Trophoblast cell (in vitro differentiated cells and primary cell): ENCODE measurements at regions not wholly inside any gene's neighbourhood (a gene's known extent, or its start where the extent isn't known, plus 50 kb on each side); places are given as distances from the start of the nearest gene placed in this dataset.

Experiments used
- DNase-seq, 2 donors: peaks; one replicate each; pipeline ENCODE4 v3.0.0-alpha.2; 2016
- H2AFZ ChIP-seq: 2 replicates; pipeline ENCODE4 v1.6.1; 2013; ENCODE audit warnings: low read length, moderate library complexity, mild to moderate bottlenecking; ENCODE audit not compliant: insufficient read depth, poor library complexity
- H2AK5ac ChIP-seq: 2 replicates; pipeline ENCODE4 v1.6.1; 2013; ENCODE audit warnings: mild to moderate bottlenecking, low read length
- H2BK120ac ChIP-seq: 2 replicates; pipeline ENCODE4 v1.6.1; 2013; ENCODE audit warnings: low read length, mild to moderate bottlenecking, moderate library complexity; ENCODE audit not compliant: insufficient read depth, poor library complexity
- H2BK12ac ChIP-seq: 2 replicates; pipeline ENCODE4 v1.6.1; 2013; ENCODE audit warnings: mild to moderate bottlenecking, low read length, moderate library complexity
- H2BK5ac ChIP-seq: 2 replicates; pipeline ENCODE4 v1.6.1; 2013; ENCODE audit warnings: low read length, low read depth, moderate library complexity, mild to moderate bottlenecking; ENCODE audit not compliant: poor library complexity
- H3K14ac ChIP-seq: 2 replicates; pipeline ENCODE4 v1.6.1; 2013; ENCODE audit warnings: mild to moderate bottlenecking, low read length
- H3K18ac ChIP-seq: 2 replicates; pipeline ENCODE4 v1.6.1; 2013; ENCODE audit warnings: mild to moderate bottlenecking, low read length
- H3K23ac ChIP-seq: 2 replicates; pipeline ENCODE4 v1.6.1; 2013; ENCODE audit warnings: low read length
- H3K27ac ChIP-seq: 2 replicates; pipeline ENCODE4 v1.5.1; 2013; ENCODE audit warnings: low read depth, mild to moderate bottlenecking, inconsistent platforms, low read length, moderate library complexity
- H3K27me3 ChIP-seq: 2 replicates; pipeline ENCODE4 v1.6.1; 2013; ENCODE audit warnings: inconsistent platforms, mild to moderate bottlenecking, low read length, moderate library complexity; ENCODE audit not compliant: insufficient read depth
- H3K36me3 ChIP-seq, 2 experiments: 1 replicate in 1 of 2; 2 replicates in 1 of 2; pipeline ENCODE4 v1.6.1; 2013; ENCODE audit warnings: low read length in 2 of 2, mild to moderate bottlenecking in 2 of 2, moderate library complexity in 1 of 2; ENCODE audit not compliant: insufficient read depth in 2 of 2, control insufficient read depth in 1 of 2
- H3K4ac ChIP-seq: 2 replicates; pipeline ENCODE4 v1.6.1; 2013; ENCODE audit warnings: low read depth, mild to moderate bottlenecking, low read length, moderate library complexity
- H3K4me1 ChIP-seq, 2 experiments: 1 replicate in 1 of 2; 2 replicates in 1 of 2; pipeline ENCODE4 v1.6.1; 2013; ENCODE audit warnings: low read length in 2 of 2, mild to moderate bottlenecking in 2 of 2, moderate library complexity in 1 of 2; ENCODE audit not compliant: insufficient read depth in 2 of 2, control insufficient read depth in 1 of 2
- H3K4me2 ChIP-seq: 2 replicates; pipeline ENCODE4 v1.6.1; 2013; ENCODE audit warnings: inconsistent platforms, mild to moderate bottlenecking, low read length, moderate library complexity
- H3K4me3 ChIP-seq: 2 replicates; pipeline ENCODE4 v1.5.1; 2013; ENCODE audit warnings: mild to moderate bottlenecking, low read depth, low read length, inconsistent platforms
- H3K79me1 ChIP-seq: one replicate; pipeline ENCODE4 v1.6.1; 2013; ENCODE audit warnings: low read length
- H3K79me2 ChIP-seq: 2 replicates; pipeline ENCODE4 v1.6.1; 2013; ENCODE audit warnings: low read length, mild to moderate bottlenecking; ENCODE audit not compliant: control insufficient read depth, insufficient read depth, poor library complexity
- H3K9ac ChIP-seq: 2 replicates; pipeline ENCODE4 v1.6.1; 2013; ENCODE audit warnings: mild to moderate bottlenecking, low read length
- H3K9me3 ChIP-seq: 2 replicates; pipeline ENCODE4 v1.6.1; 2013; ENCODE audit warnings: low read depth, mild to moderate bottlenecking, control low read depth, inconsistent platforms, low read length; ENCODE audit not compliant: insufficient read depth
- H4K12ac ChIP-seq: 2 replicates; pipeline ENCODE4 v1.6.1; 2013; ENCODE audit warnings: low read depth, mild to moderate bottlenecking, low read length, moderate library complexity
- H4K8ac ChIP-seq: 2 replicates; pipeline ENCODE4 v1.6.1; 2013; ENCODE audit warnings: low read depth, mild to moderate bottlenecking, low read length, moderate library complexity
- H4K91ac ChIP-seq: one replicate; pipeline ENCODE4 v1.6.1; 2013; ENCODE audit warnings: low read depth, mild to moderate bottlenecking, low read length, moderate library complexity
- WGBS: extraction: QIAGEN DNeasy Blood & Tissue Kit; methylation state at CpG from one replicate; pipeline ENCODE4 v1.1.7; 2013; ENCODE audit warnings: missing lambda C conversion rate; ENCODE audit not compliant: insufficient read length, insufficient coverage; ENCODE audit errors: extremely low coverage; 5-methylcytosine and 5-hydroxymethylcytosine counted together

- Histone ChIP-seq H3K9me3 (peaks cover 7% of the 10 kb centered on the region), H3K36me3 (peaks cover 0 to 1% of the 10 kb centered on the region in 2 experiments), H3K23ac (no peak overlapping the region), H2BK5ac (no peak overlapping the region), H2BK12ac (no peak overlapping the region), H3K4me1 (no peaks in the 10 kb centered on the region), H3K9ac (no peak overlapping the region), H2AK5ac (no peak overlapping the region), H3K14ac (no peak overlapping the region), H3K4me3 (no peak overlapping the region), H3K79me2 (no peaks in the 10 kb centered on the region), H3K27me3 (no peaks in the 10 kb centered on the region), H2BK120ac (no peak overlapping the region), H3K18ac (no peak overlapping the region), H4K8ac (no peak overlapping the region), H3K4ac (no peak overlapping the region), H4K91ac (no peak overlapping the region), H2AFZ (no peak overlapping the region), H3K27ac (no peak overlapping the region), H3K79me1 (no peaks in the 10 kb centered on the region), H4K12ac (no peak overlapping the region), H3K4me2 (no peak overlapping the region)
- WGBS: no CpG with 5 or more reads among the region's 16 CpGs
- no peak for DNase-seq
These were observed 961.2 kb downstream of the RPA4 start for GRCh38 chrX:97844943-97845342.

DNA sequence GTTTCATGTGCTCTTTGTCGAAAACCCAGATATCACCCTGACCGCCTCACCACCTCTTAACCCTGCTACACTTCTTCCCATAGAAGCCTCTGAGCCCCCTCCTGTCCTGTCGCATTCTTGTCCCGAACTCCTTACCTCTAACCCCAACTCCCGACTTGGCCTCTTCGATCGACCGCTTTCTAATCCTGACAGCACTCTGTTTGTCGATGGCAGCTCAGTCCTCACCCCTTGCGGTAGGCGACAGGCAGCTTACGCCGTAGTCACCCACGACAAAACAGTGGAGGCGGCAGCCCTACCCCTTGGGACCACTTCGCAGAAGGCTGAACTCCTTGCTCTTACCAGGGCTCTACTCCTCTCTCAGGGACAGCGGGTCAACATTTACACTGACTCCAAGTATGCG lies 961.7 kb downstream of the RPA4 start:
- no peak overlapping the region for H3K27ac ChIP-seq
- no peak overlapping the region for H2BK12ac ChIP-seq
- WGBS: no CpG with 5 or more reads among the region's 18 CpGs

DNA sequence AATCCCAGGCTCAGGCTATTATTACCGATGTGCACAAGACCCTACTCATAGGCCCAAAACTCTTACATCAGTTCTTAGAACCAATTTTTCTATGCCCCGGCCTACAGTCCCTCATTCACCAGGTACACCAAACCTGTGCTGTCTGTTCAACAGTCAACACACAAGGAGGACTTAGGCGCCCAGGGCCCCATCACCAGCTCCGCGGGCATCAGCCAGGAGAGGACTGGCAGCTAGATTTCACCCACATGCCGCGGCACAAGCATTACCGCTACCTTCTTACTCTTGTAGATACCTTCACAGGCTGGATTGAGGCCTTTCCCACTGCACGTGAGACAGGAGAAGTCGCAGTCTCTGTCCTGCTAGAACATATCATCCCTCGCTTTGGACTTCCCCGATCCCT lies 962.5 kb downstream of the RPA4 start:
- no peak for DNase-seq
- no peak overlapping the region for H3K18ac ChIP-seq
- H3K27me3 ChIP-seq: no peaks in the 10 kb centered on the region
- no peak overlapping the region for H2AK5ac ChIP-seq
- H3K79me1 ChIP-seq: no peaks in the 10 kb centered on the region
- peaks cover 0 to 1% of the 10 kb centered on the region in 2 experiments for H3K36me3 ChIP-seq
- H3K14ac ChIP-seq: no peak overlapping the region
- no peaks in the 10 kb centered on the region for H3K79me2 ChIP-seq
- no peak overlapping the region for H2AFZ ChIP-seq
- H4K91ac ChIP-seq: no peak overlapping the region
- H2BK12ac ChIP-seq: no peak overlapping the region
- H4K12ac ChIP-seq: no peak overlapping the region
- no peak overlapping the region for H2BK120ac ChIP-seq
- H3K9ac ChIP-seq: no peak overlapping the region
- H3K4ac ChIP-seq: no peak overlapping the region
- no peaks in the 10 kb centered on the region for H3K4me1 ChIP-seq
- no peak overlapping the region for H3K23ac ChIP-seq
- H3K9me3 ChIP-seq: peaks cover 7% of the 10 kb centered on the region
- H2BK5ac ChIP-seq: no peak overlapping the region
- no peak overlapping the region for H3K4me3 ChIP-seq
- no peak overlapping the region for H3K4me2 ChIP-seq
- no peak overlapping the region for H4K8ac ChIP-seq
- WGBS: no CpG with 5 or more reads among the region's 12 CpGs
- no peak overlapping the region for H3K27ac ChIP-seq

More for the DNA sequence above, 961.7 kb downstream of the RPA4 start:
- Histone ChIP-seq H2AK5ac (no peak overlapping the region), H2BK120ac (no peak overlapping the region), H2BK5ac (no peak overlapping the region), H4K91ac (no peak overlapping the region), H3K14ac (no peak overlapping the region), H3K9me3 (peaks cover 7% of the 10 kb centered on the region), H4K12ac (no peak overlapping the region), H3K4me2 (no peak overlapping the region), H3K4me3 (no peak overlapping the region), H2AFZ (no peak overlapping the region), H3K9ac (no peak overlapping the region), H3K18ac (no peak overlapping the region), H4K8ac (no peak overlapping the region), H3K79me2 (no peaks in the 10 kb centered on the region), H3K27me3 (no peaks in the 10 kb centered on the region), H3K23ac (no peak overlapping the region), H3K4ac (no peak overlapping the region), H3K4me1 (no peaks in the 10 kb centered on the region), H3K36me3 (peaks cover 0 to 1% of the 10 kb centered on the region in 2 experiments), H3K79me1 (no peaks in the 10 kb centered on the region)
- DNase-seq: no peak

- no peak overlapping the region for H3K4ac ChIP-seq
- no peak overlapping the region for H3K23ac ChIP-seq
- no peak overlapping the region for H3K27ac ChIP-seq
- H2AK5ac ChIP-seq: no peak overlapping the region
- no peaks in the 10 kb centered on the region for H3K27me3 ChIP-seq
- H3K9ac ChIP-seq: no peak overlapping the region
- H3K18ac ChIP-seq: no peak overlapping the region
- H3K4me1 ChIP-seq: no peaks in the 10 kb centered on the region
- H3K79me1 ChIP-seq: no peaks in the 10 kb centered on the region
- H3K9me3 ChIP-seq: peaks cover 7% of the 10 kb centered on the region
- no peaks in the 10 kb centered on the region for H3K79me2 ChIP-seq
- no peak overlapping the region for H2BK12ac ChIP-seq
- H3K4me3 ChIP-seq: no peak overlapping the region
- no peak overlapping the region for H3K14ac ChIP-seq
- H4K12ac ChIP-seq: no peak overlapping the region
- H3K36me3 ChIP-seq: peaks cover 0 to 1% of the 10 kb centered on the region in 2 experiments
- no peak overlapping the region for H2BK5ac ChIP-seq
- H4K91ac ChIP-seq: no peak overlapping the region
- H3K4me2 ChIP-seq: no peak overlapping the region
- no CpG with 5 or more reads among the region's 25 CpGs for WGBS
- DNase-seq: no peak
- H2AFZ ChIP-seq: no peak overlapping the region
- no peak overlapping the region for H4K8ac ChIP-seq
- H2BK120ac ChIP-seq: no peak overlapping the region
These were observed 963.1 kb downstream of the RPA4 start for GRCh38 chrX:97846718-97847237.
